ENCODE measurements at regions not wholly inside any gene's neighbourhood (a gene's known extent, or its start where the extent isn't known, plus 50 kb on each side); places are given as distances from the start of the nearest gene placed in this dataset.
A peak's percentile ranks its signal among the peaks of the same experiment; 100 is the strongest.

GRCh38 chr12:78703820-78704525, 160.6 kb upstream of the SYT1 start (continued):
- peak; percentile 49; the same call in 1 of the 2 replicates for TF ChIP-seq FOS (IDR thresholded peaks at IDR 0.05; ENCODE audit: low read depth, low read length)

- in situ Hi-C loops (cut with MboI; ENCODE audit: low sequenced_read_pairs) (no loop called here), dilution Hi-C loops (cut with HindIII; ENCODE audit: low sequenced_read_pairs, unreplicated experiment) (no loop called here), intact Hi-C loops (cut with micrococcal nuclease) (no loop called here)
- Histone ChIP-seq H3K9ac (ENCODE audit: low read depth, low read length) (no peak overlapping the region), H4K5ac (ENCODE audit: low read depth, low read length) (no peak overlapping the region), H4K8ac (ENCODE audit: low read depth in 2 of 2, low read length in 2 of 2) (no peak overlapping the region), H3K9me1 (ENCODE audit: insufficient read depth, low read length) (no peaks in the 10 kb centered on the region), H3K14ac (replicated peaks; ENCODE audit: low read depth, low read length) (no peak overlapping the region), H4K20me1 (ENCODE audit: insufficient read depth, low read length) (no peaks in the 10 kb centered on the region), H3K27me3 (ENCODE audit: control insufficient read depth, insufficient read depth, low read length) (no peaks in the 10 kb centered on the region), H3K18ac (ENCODE audit: low read depth, low read length) (no peak overlapping the region), H2AFZ (replicated peaks; ENCODE audit: low read length, poor library complexity) (peak overlapping the region; percentile 29), H3K56ac (ENCODE audit: extremely low read depth, insufficient read depth, low read length) (no peak overlapping the region), H3K36me3 (ENCODE audit: control insufficient read depth, insufficient read depth, low read length) (no peaks in the 10 kb centered on the region), H2BK120ac (ENCODE audit: low read depth, low read length) (no peak overlapping the region), H2BK20ac (ENCODE audit: low read depth, low read length) (no peak overlapping the region), H2AK5ac (ENCODE audit: low read depth, low read length) (no peak overlapping the region), H2BK15ac (ENCODE audit: low read depth, low read length) (no peak overlapping the region), H3K4ac (ENCODE audit: low read depth, low read length) (no peak overlapping the region), H2BK5ac (ENCODE audit: low read depth, low read length, poor library complexity, severe bottlenecking) (no peak overlapping the region), H3K9me3 (ENCODE audit: control insufficient read depth, insufficient read depth, low read length) (no peaks in the 10 kb centered on the region), H2AK9ac (replicated peaks; ENCODE audit: low read depth, low read length, poor library complexity) (no peak overlapping the region), H4K91ac (ENCODE audit: insufficient read depth, low read depth, low read length) (no peak overlapping the region), H3K23ac (ENCODE audit: low read depth, low read length) (no peak overlapping the region), H3K27ac (ENCODE audit: insufficient read depth, low read length) (no peak overlapping the region), H3K4me2 (ENCODE audit: low read depth, low read length) (no peak overlapping the region), H3K79me1 (ENCODE audit: low read depth in 1 of 2, low read length in 2 of 2) (no peaks in the 10 kb centered on the region), H3K4me1 (ENCODE audit: control insufficient read depth, insufficient read depth, low read length) (no peaks in the 10 kb centered on the region), H3K4me3 (ENCODE audit: insufficient read depth, low read depth, low read length) (no peak overlapping the region)
- POLR2A ChIA-PET (ENCODE audit: unreplicated experiment) = no interaction called here
- ATAC-seq (ENCODE audit: low read depth) = no peak
- BruUV-seq (replicated peaks) = no TSS peak
- no peak for DNase-seq
- WGBS, 2 experiments (ENCODE audit: extremely low coverage in 2 of 2, insufficient read length in 1 of 2) = no CpG with 5 or more reads among the region's 4 CpGs
- CTCF ChIA-PET = no interaction called here
- TF ChIP-seq RAD21 (IDR thresholded peaks at IDR 0.05; ENCODE audit: low read length) (no peak), RFX5 (IDR thresholded peaks at IDR 0.05; ENCODE audit: low read depth, low read length) (no peak), BHLHE40 (IDR thresholded peaks at IDR 0.05; ENCODE audit: low read depth, low read length) (no peak), MAZ (IDR thresholded peaks at IDR 0.05; ENCODE audit: borderline replicate concordance, low read depth, low read length) (no peak), USF2 (IDR thresholded peaks at IDR 0.05; ENCODE audit: low read depth, low read length) (no peak), FOS (IDR thresholded peaks at IDR 0.05; ENCODE audit: low read depth, low read length) (no peak), MXI1 (IDR thresholded peaks at IDR 0.05; ENCODE audit: borderline replicate concordance, low read depth, low read length) (no peak), CEBPB (IDR thresholded peaks at IDR 0.05; ENCODE audit: low read depth, low read length) (no peak), MAFK (IDR thresholded peaks at IDR 0.05; ENCODE audit: low read depth, low read length) (no peak), SMC3 (IDR thresholded peaks at IDR 0.05; ENCODE audit: low read depth, low read length) (no peak), CHD1 (IDR thresholded peaks at IDR 0.05; ENCODE audit: low read depth, low read length) (no peak), ELK1 (IDR thresholded peaks at IDR 0.05; ENCODE audit: borderline replicate concordance, low read depth, low read length) (no peak), CTCF (conservative IDR thresholded peaks at IDR 0.05; ENCODE audit: low read depth, low read length) (no peak)
Measured at GRCh38 chr12:78711954-78712353, 152.6 kb upstream of the SYT1 start.
